Neural progenitor cell (in vitro differentiated cells): ENCODE measurements at regions not wholly inside any gene's neighbourhood (a gene's known extent, or its start where the extent isn't known, plus 50 kb on each side); places are given as distances from the start of the nearest gene placed in this dataset.

Experiments used
- DNase-seq: peaks from one replicate; pipeline ENCODE4 v3.0.0-alpha.2; 2016; ENCODE audit warnings: low spot score
- H2AFZ ChIP-seq: fragments of 200-600 bp; sonication (generic); replicated peaks from 2 replicates; pipeline ENCODE4 v1.6.1; 2016; ENCODE audit warnings: antibody characterized with exemption
- H3F3A ChIP-seq: fragments of 200-600 bp; sonication (generic); 2 replicates; pipeline ENCODE4 v1.6.1; 2016; ENCODE audit warnings: antibody characterized with exemption, low read depth
- H3K27ac ChIP-seq: fragments of 200-600 bp; sonication (generic); 2 replicates; pipeline ENCODE4 v1.5.1; 2016; ENCODE audit warnings: mild to moderate bottlenecking
- H3K27me3 ChIP-seq: fragments of 200-600 bp; sonication (generic); 2 replicates; pipeline ENCODE4 v1.6.1; 2016; ENCODE audit warnings: mild to moderate bottlenecking, moderate library complexity
- H3K36me3 ChIP-seq: fragments of 200-600 bp; sonication (generic); 2 replicates; pipeline ENCODE4 v1.5.1; 2016
- H3K4me1 ChIP-seq: fragments of 200-600 bp; sonication (generic); 2 replicates; pipeline ENCODE4 v1.6.1; 2016; ENCODE audit warnings: mixed run types
- H3K4me2 ChIP-seq: fragments of 200-600 bp; sonication (generic); 2 replicates; pipeline ENCODE4 v1.6.1; 2016
- H3K4me3 ChIP-seq: fragments of 200-600 bp; sonication (generic); 2 replicates; pipeline ENCODE4 v1.5.1; 2016
- H3K79me2 ChIP-seq: fragments of 200-600 bp; sonication (generic); 2 replicates; pipeline ENCODE4 v1.6.1; 2016; ENCODE audit warnings: low read depth
- H3K9ac ChIP-seq: fragments of 200-600 bp; sonication (generic); 2 replicates; pipeline ENCODE4 v1.6.1; 2016
- H3K9me3 ChIP-seq: fragments of 200-600 bp; sonication (generic); 2 replicates; pipeline ENCODE4 v1.5.1; 2016; ENCODE audit warnings: low read depth
- H4K20me1 ChIP-seq: fragments of 200-600 bp; sonication (generic); 2 replicates; pipeline ENCODE4 v1.6.1; 2016; ENCODE audit warnings: low read depth
- H3K27ac Mint-ChIP-seq: 3 replicates; pipeline ENCODE4 v1.8.0; 2021; ENCODE audit warnings: mixed read lengths
- H3K27me3 Mint-ChIP-seq: 2 replicates; pipeline ENCODE4 v1.8.0; 2022; ENCODE audit warnings: low read depth, mild to moderate bottlenecking, inconsistent platforms, moderate library complexity, mixed read lengths; ENCODE audit not compliant: insufficient read depth
- H3K36me3 Mint-ChIP-seq: 3 replicates; pipeline ENCODE4 v1.8.0; 2021; ENCODE audit warnings: mixed read lengths
- H3K4me1 Mint-ChIP-seq: 3 replicates; pipeline ENCODE4 v1.8.0; 2021; ENCODE audit warnings: mixed read lengths
- H3K4me3 Mint-ChIP-seq: 3 replicates; pipeline ENCODE4 v1.8.0; 2021; ENCODE audit warnings: mild to moderate bottlenecking, moderate library complexity, mixed read lengths
- H3K9me3 Mint-ChIP-seq: 3 replicates; pipeline ENCODE4 v1.8.0; 2020; ENCODE audit warnings: mixed read lengths
- CTCF ChIP-seq: fragments of 200-600 bp; sonication (generic); IDR thresholded peaks from 2 replicates; pipeline ENCODE4 v1.5.1; 2017; ENCODE audit warnings: antibody characterized with exemption, mild to moderate bottlenecking
- EZH2 ChIP-seq: fragments of 200-600 bp; sonication (generic); IDR thresholded peaks from 2 replicates; pipeline ENCODE4 v1.6.1; 2017; ENCODE audit warnings: antibody characterized with exemption, mild to moderate bottlenecking, moderate library complexity
- EZH2phosphoT487 ChIP-seq: fragments of 200-600 bp; sonication (generic); IDR thresholded peaks from 2 replicates; pipeline ENCODE4 v1.6.1; 2017; ENCODE audit warnings: antibody characterized with exemption

- no peak for TF ChIP-seq EZH2
- TF ChIP-seq EZH2phosphoT487 = no peak
- TF ChIP-seq CTCF = no peak
- no peak overlapping the region for H3K9ac ChIP-seq
- no peak overlapping the region for H3K4me3 ChIP-seq
- no peaks in the 10 kb centered on the region for H3F3A ChIP-seq
- no peaks in the 10 kb centered on the region for H3K9me3 ChIP-seq
- Mint-ChIP-seq H3K9me3 (no peaks in the 10 kb centered on the region), H3K4me3 (no peak overlapping the region), H3K4me1 (no peaks in the 10 kb centered on the region), H3K27ac (no peak overlapping the region), H3K36me3 (no peaks in the 10 kb centered on the region), H3K27me3 (no peaks in the 10 kb centered on the region)
- no peaks in the 10 kb centered on the region for H3K4me1 ChIP-seq
- DNase-seq = no peak
- H2AFZ ChIP-seq = no peak overlapping the region
- H3K79me2 ChIP-seq = no peaks in the 10 kb centered on the region
- H4K20me1 ChIP-seq = no peaks in the 10 kb centered on the region
- H3K27ac ChIP-seq = no peak overlapping the region
- H3K4me2 ChIP-seq = no peak overlapping the region
- H3K36me3 ChIP-seq = no peaks in the 10 kb centered on the region
- H3K27me3 ChIP-seq = no peaks in the 10 kb centered on the region
Observed at GRCh38 chr2:155825876-155826275, 506.6 kb downstream of the NR4A2 start.

GRCh38 chr2:155815851-155816250 is 516.7 kb downstream of the NR4A2 start:
- no peaks in the 10 kb centered on the region for H3K9me3 ChIP-seq
- Mint-ChIP-seq H3K4me3 (no peak overlapping the region), H3K9me3 (peaks cover 14% of the 10 kb centered on the region), H3K4me1 (peaks cover 2% of the 10 kb centered on the region), H3K27ac (no peak overlapping the region), H3K27me3 (no peaks in the 10 kb centered on the region), H3K36me3 (peaks cover 2% of the 10 kb centered on the region)
- no peak overlapping the region for H3K9ac ChIP-seq
- TF ChIP-seq CTCF (peak; percentile 56), EZH2phosphoT487 (no peak), EZH2 (no peak)
- no peak overlapping the region for H3K4me2 ChIP-seq
- H2AFZ ChIP-seq = no peak overlapping the region
- no peaks in the 10 kb centered on the region for H3K79me2 ChIP-seq
- no peaks in the 10 kb centered on the region for H3F3A ChIP-seq
- no peaks in the 10 kb centered on the region for H3K4me1 ChIP-seq
- no peak overlapping the region for H3K27ac ChIP-seq
- no peak overlapping the region for H3K4me3 ChIP-seq
- H4K20me1 ChIP-seq = no peaks in the 10 kb centered on the region
- peak; percentile 55 for DNase-seq
- H3K36me3 ChIP-seq = no peaks in the 10 kb centered on the region
- H3K27me3 ChIP-seq = no peaks in the 10 kb centered on the region

- Mint-ChIP-seq H3K27ac (no peak overlapping the region), H3K27me3 (no peaks in the 10 kb centered on the region), H3K4me1 (peaks cover 2% of the 10 kb centered on the region), H3K4me3 (no peak overlapping the region), H3K9me3 (peaks cover 11% of the 10 kb centered on the region), H3K36me3 (peaks cover 2% of the 10 kb centered on the region)
- no peaks in the 10 kb centered on the region for H3F3A ChIP-seq
- no peak overlapping the region for H3K4me2 ChIP-seq
- no peaks in the 10 kb centered on the region for H3K27me3 ChIP-seq
- no peaks in the 10 kb centered on the region for H3K9me3 ChIP-seq
- H3K27ac ChIP-seq = no peak overlapping the region
- TF ChIP-seq EZH2 (no peak), CTCF (no peak), EZH2phosphoT487 (no peak)
- H2AFZ ChIP-seq = no peak overlapping the region
- no peaks in the 10 kb centered on the region for H3K4me1 ChIP-seq
- DNase-seq = no peak
- no peak overlapping the region for H3K4me3 ChIP-seq
- H3K36me3 ChIP-seq = no peaks in the 10 kb centered on the region
- no peaks in the 10 kb centered on the region for H4K20me1 ChIP-seq
- H3K9ac ChIP-seq = no peak overlapping the region
- H3K79me2 ChIP-seq = no peaks in the 10 kb centered on the region
Observed at GRCh38 chr2:155815275-155815674, 517.2 kb downstream of the NR4A2 start.

- Histone ChIP-seq H3K4me3 (no peak overlapping the region), H3F3A (no peaks in the 10 kb centered on the region), H3K27ac (no peak overlapping the region), H3K4me1 (no peaks in the 10 kb centered on the region), H3K9me3 (no peaks in the 10 kb centered on the region), H3K4me2 (no peak overlapping the region), H3K27me3 (no peaks in the 10 kb centered on the region), H3K36me3 (no peaks in the 10 kb centered on the region), H2AFZ (no peak overlapping the region), H3K79me2 (no peaks in the 10 kb centered on the region), H3K9ac (no peak overlapping the region), H4K20me1 (no peaks in the 10 kb centered on the region)
- H3K4me3 Mint-ChIP-seq = no peak overlapping the region
- DNase-seq = no peak
- no peaks in the 10 kb centered on the region for H3K9me3 Mint-ChIP-seq
- no peaks in the 10 kb centered on the region for H3K36me3 Mint-ChIP-seq
- peaks cover 2% of the 10 kb centered on the region for H3K4me1 Mint-ChIP-seq
- H3K27me3 Mint-ChIP-seq = peaks cover 2% of the 10 kb centered on the region
- H3K27ac Mint-ChIP-seq = no peak overlapping the region
- TF ChIP-seq EZH2phosphoT487 (no peak), EZH2 (no peak), CTCF (no peak)
Observed at GRCh38 chr2:155810411-155810810, 522.1 kb downstream of the NR4A2 start.
